22Rv1 (cell line): ENCODE measurements at regions not wholly inside any gene's neighbourhood (a gene's known extent, or its start where the extent isn't known, plus 50 kb on each side); places are given as distances from the start of the nearest gene placed in this dataset.

ENCODE experiments used
- H3K27ac ChIP-seq: fragments of 450-650 bp; 2 replicates; pipeline ENCODE4 v1.5.1; 2017
- CTCF ChIP-seq: fragments of 450-650 bp; IDR thresholded peaks from 2 replicates; pipeline ENCODE4 v1.5.1; 2017; ENCODE audit warnings: mild to moderate bottlenecking
- ZFX ChIP-seq: fragments of 450-650 bp; IDR thresholded peaks from 2 replicates; pipeline ENCODE4 v1.6.1; 2017; ENCODE audit warnings: antibody characterized with exemption, borderline replicate concordance

GRCh38 chr14:34359420-34360117, 102.5 kb downstream of the SPTSSA start:
- TF ChIP-seq CTCF = no peak
- H3K27ac ChIP-seq = no peak overlapping the region

- no peak overlapping the region for H3K27ac ChIP-seq
- TF ChIP-seq ZFX (no peak), CTCF (no peak)
These were observed 105.8 kb downstream of the SPTSSA start for GRCh38 chr14:34356264-34356654.

DNA sequence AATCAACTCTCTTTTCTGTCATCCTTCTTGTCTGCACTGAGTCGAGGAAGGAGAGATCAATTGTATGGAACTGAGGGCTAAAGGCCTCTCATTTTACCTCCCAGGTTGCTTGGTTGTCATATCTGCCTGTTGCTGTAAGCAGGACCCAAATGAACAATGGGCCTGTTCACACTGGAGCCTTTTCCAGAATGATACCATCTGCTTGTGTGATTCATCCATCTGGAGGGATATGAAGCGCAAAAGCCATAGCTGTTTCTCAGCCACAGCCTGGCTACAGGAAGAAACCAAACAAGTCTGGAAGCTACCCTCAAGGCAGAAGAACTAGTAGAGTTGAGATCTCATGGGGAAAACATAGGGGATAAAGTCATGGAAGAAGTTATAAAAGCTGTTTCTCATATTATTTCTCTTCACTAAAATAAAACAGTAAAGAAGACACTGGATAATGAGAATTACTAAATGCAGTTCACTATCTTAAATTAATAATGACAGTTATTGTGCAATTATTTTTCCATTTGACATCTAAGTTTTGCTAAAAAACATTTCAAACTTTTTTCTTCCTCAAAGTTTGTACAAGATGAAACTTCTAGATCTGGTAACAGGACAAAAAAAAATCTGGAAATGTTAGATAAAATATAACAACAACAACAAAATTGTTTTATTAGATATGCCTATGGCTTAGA, 106.3 kb downstream of the SPTSSA start:
- no peak overlapping the region for H3K27ac ChIP-seq
- TF ChIP-seq ZFX = no peak
- no peak for TF ChIP-seq CTCF

GRCh38 chr14:34354556-34354955, 107.5 kb downstream of the SPTSSA start:
- H3K27ac ChIP-seq = no peak overlapping the region

GRCh38 chr14:34350903-34351302, 111.1 kb downstream of the SPTSSA start:
- TF ChIP-seq CTCF (no peak), ZFX (no peak)
- no peak overlapping the region for H3K27ac ChIP-seq

More at GRCh38 chr14:34354556-34354955, 107.5 kb downstream of the SPTSSA start:
- TF ChIP-seq CTCF = no peak
- TF ChIP-seq ZFX = no peak

DNA sequence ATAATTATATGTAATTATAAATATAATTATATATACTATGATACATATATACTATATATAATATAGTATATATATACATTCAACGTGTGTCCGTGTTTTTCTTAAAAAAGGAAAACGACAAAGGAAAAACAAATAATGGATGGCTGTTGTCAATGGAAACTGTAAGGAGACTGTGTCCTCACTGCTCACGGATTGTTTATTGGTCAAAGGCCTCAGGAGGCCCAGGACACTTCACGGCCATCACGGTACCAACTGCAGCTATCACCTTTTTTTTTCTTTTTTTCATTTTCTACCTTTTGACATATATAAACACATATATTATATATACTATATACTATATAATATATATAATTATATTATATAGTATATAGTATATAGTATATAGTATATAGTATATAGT, 113.4 kb downstream of the SPTSSA start:
- no peak overlapping the region for H3K27ac ChIP-seq
- TF ChIP-seq CTCF (no peak), ZFX (no peak)

GRCh38 chr14:34347683-34348082, 114.4 kb downstream of the SPTSSA start:
- no peak for TF ChIP-seq ZFX
- no peak for TF ChIP-seq CTCF
- no peak overlapping the region for H3K27ac ChIP-seq
